ENCODE measurements at regions not wholly inside any gene's neighbourhood (a gene's known extent, or its start where the extent isn't known, plus 50 kb on each side); places are given as distances from the start of the nearest gene placed in this dataset.

GRCh38 chr5:93010616-93011015 is 570.4 kb downstream of the NR2F1-AS1 start:
- no TSS peak for BruUV-seq (replicated peaks)
- ChIA-PET POLR2A (no interaction called here), CTCF (ENCODE audit: unreplicated experiment) (no interaction called here)
- Histone ChIP-seq H3K4me1 (ENCODE audit: insufficient read depth, low read length, poor library complexity, severe bottlenecking) (no peaks in the 10 kb centered on the region), H3K36me3 (ENCODE audit: insufficient read depth, low read length) (no peaks in the 10 kb centered on the region), H3K4me3 (ENCODE audit: low read depth, low read length, poor library complexity, severe bottlenecking) (no peak overlapping the region), H3K27ac (ENCODE audit: low read depth, low read length, poor library complexity, severe bottlenecking) (no peak overlapping the region), H4K20me1 (ENCODE audit: insufficient read depth, low read length) (no peaks in the 10 kb centered on the region), H2AFZ (ENCODE audit: low read length) (no peak overlapping the region), H3K9me2 (ENCODE audit: insufficient read depth, low read length) (no peaks in the 10 kb centered on the region), H3K79me2 (ENCODE audit: insufficient read depth, low read depth, low read length) (no peaks in the 10 kb centered on the region), H3K4me2 (ENCODE audit: low read length) (no peak overlapping the region), H3K9me3 (ENCODE audit: low read length) (no peaks in the 10 kb centered on the region)
- intact Hi-C loops (cut with micrococcal nuclease; ENCODE audit: unreplicated experiment), result no loop called here
- DNase-seq (ENCODE audit: low spot score), result no peak
- TF ChIP-seq EZH2phosphoT487 (IDR thresholded peaks at IDR 0.05; ENCODE audit: borderline replicate concordance, low read depth, low read length) (no peak), CTCF (conservative IDR thresholded peaks at IDR 0.05; ENCODE audit: low read length) (no peak)

- no peak for DNase-seq (ENCODE audit: low spot score)
- ChIA-PET CTCF (ENCODE audit: unreplicated experiment) (no interaction called here), POLR2A (no interaction called here)
- Histone ChIP-seq H3K9me2 (ENCODE audit: insufficient read depth, low read length) (no peaks in the 10 kb centered on the region), H3K27ac (ENCODE audit: low read depth, low read length, poor library complexity, severe bottlenecking) (no peak overlapping the region), H3K79me2 (ENCODE audit: insufficient read depth, low read depth, low read length) (no peaks in the 10 kb centered on the region), H2AFZ (ENCODE audit: low read length) (no peak overlapping the region), H3K9me3 (ENCODE audit: low read length) (no peaks in the 10 kb centered on the region), H3K36me3 (ENCODE audit: insufficient read depth, low read length) (no peaks in the 10 kb centered on the region), H3K4me2 (ENCODE audit: low read length) (no peak overlapping the region), H3K4me3 (ENCODE audit: low read depth, low read length, poor library complexity, severe bottlenecking) (no peak overlapping the region), H3K4me1 (ENCODE audit: insufficient read depth, low read length, poor library complexity, severe bottlenecking) (no peaks in the 10 kb centered on the region), H4K20me1 (ENCODE audit: insufficient read depth, low read length) (no peaks in the 10 kb centered on the region)
- no peak for TF ChIP-seq EZH2phosphoT487 (IDR thresholded peaks at IDR 0.05; ENCODE audit: borderline replicate concordance, low read depth, low read length)
- TF ChIP-seq CTCF (conservative IDR thresholded peaks at IDR 0.05; ENCODE audit: low read length), result no peak
- BruUV-seq (replicated peaks), result no TSS peak
- intact Hi-C loops (cut with micrococcal nuclease; ENCODE audit: unreplicated experiment), result no loop called here
Measured at GRCh38 chr5:93010037-93010436, 571.0 kb downstream of the NR2F1-AS1 start.

- CTCF ChIA-PET (ENCODE audit: unreplicated experiment), result no interaction called here
Measured at GRCh38 chr5:93008502-93009207, 572.4 kb downstream of the NR2F1-AS1 start.

More at GRCh38 chr5:93008502-93009207, 572.4 kb downstream of the NR2F1-AS1 start:
- no peaks in the 10 kb centered on the region for H3K9me2 ChIP-seq (ENCODE audit: insufficient read depth, low read length)
- H3K4me1 ChIP-seq (ENCODE audit: insufficient read depth, low read length, poor library complexity, severe bottlenecking), result no peaks in the 10 kb centered on the region
- H3K4me3 ChIP-seq (ENCODE audit: low read depth, low read length, poor library complexity, severe bottlenecking), result no peak overlapping the region
- no peak for DNase-seq (ENCODE audit: low spot score)
- H3K4me2 ChIP-seq (ENCODE audit: low read length), result no peak overlapping the region
- intact Hi-C loops (cut with micrococcal nuclease; ENCODE audit: unreplicated experiment), result no loop called here
- TF ChIP-seq CTCF (conservative IDR thresholded peaks at IDR 0.05; ENCODE audit: low read length) (no peak), EZH2phosphoT487 (IDR thresholded peaks at IDR 0.05; ENCODE audit: borderline replicate concordance, low read depth, low read length) (no peak)
- H3K79me2 ChIP-seq (ENCODE audit: insufficient read depth, low read depth, low read length), result no peaks in the 10 kb centered on the region
- no peak overlapping the region for H3K27ac ChIP-seq (ENCODE audit: low read depth, low read length, poor library complexity, severe bottlenecking)
- H4K20me1 ChIP-seq (ENCODE audit: insufficient read depth, low read length), result no peaks in the 10 kb centered on the region
- POLR2A ChIA-PET, result no interaction called here
- no peak overlapping the region for H2AFZ ChIP-seq (ENCODE audit: low read length)
- H3K9me3 ChIP-seq (ENCODE audit: low read length), result no peaks in the 10 kb centered on the region
- no peaks in the 10 kb centered on the region for H3K36me3 ChIP-seq (ENCODE audit: insufficient read depth, low read length)
- no TSS peak for BruUV-seq (replicated peaks)

All from OCI-LY7 (cell line).